ENCODE measurements at regions not wholly inside any gene's neighbourhood (a gene's known extent, or its start where the extent isn't known, plus 50 kb on each side); places are given as distances from the start of the nearest gene placed in this dataset.
"Not testable (repeated sequence)": the region's sequence is repeated elsewhere in the genome, so short reads cannot be mapped to it uniquely, and the experiment has no call there.

- not testable (repeated sequence) for TF ChIP-seq CTCF (conservative IDR thresholded peaks at IDR 0.05; ENCODE audit: low read depth in 2 of 2); REST (IDR thresholded peaks at IDR 0.05; ENCODE audit: unreplicated experiment); EZH2phosphoT487 (IDR thresholded peaks at IDR 0.05; ENCODE audit: unreplicated experiment); EZH2 (IDR thresholded peaks at IDR 0.05; ENCODE audit: low read depth, unreplicated experiment)
Observed at GRCh38 chrY:18689890-18690593, 83.5 kb downstream of the HSFY2 start.
